Activated T-helper 1 cell treated with anti-CD3 and anti-CD28 coated beads, Interleukin-12 subunit alpha, Interleukin-12 subunit beta, Interleukin-2, Interleukin-4 antibody, amounts not matched to agents 30 ng/mL and 10 ng/mL and 1 ng/mL, durations not matched to agents 14 hours and 24 hours and 36 hours (primary cell): ENCODE measurements at regions not wholly inside any gene's neighbourhood (a gene's known extent, or its start where the extent isn't known, plus 50 kb on each side); places are given as distances from the start of the nearest gene placed in this dataset.
"Not testable (repeated sequence)": the region's sequence is repeated elsewhere in the genome, so short reads cannot be mapped to it uniquely, and the experiment has no call there.

Experiments used
- DNase-seq: peaks from one replicate; pipeline ENCODE4 v3.0.0; 2021; ENCODE audit warnings: low spot score
- H3K27ac Mint-ChIP-seq: one replicate; pipeline ENCODE4 v1.8.0; 2021; ENCODE audit warnings: mild to moderate bottlenecking, mixed read lengths
- H3K27me3 Mint-ChIP-seq: one replicate; pipeline ENCODE4 v1.8.0; 2022; ENCODE audit warnings: mild to moderate bottlenecking, moderate library complexity, mixed read lengths; ENCODE audit not compliant: insufficient read depth
- H3K36me3 Mint-ChIP-seq: one replicate; pipeline ENCODE4 v1.8.0; 2021; ENCODE audit warnings: low read depth, mixed read lengths
- H3K4me1 Mint-ChIP-seq: one replicate; pipeline ENCODE4 v1.8.0; 2021; ENCODE audit warnings: low read depth, mixed read lengths
- H3K4me3 Mint-ChIP-seq: one replicate; pipeline ENCODE4 v1.8.0; 2021; ENCODE audit warnings: mild to moderate bottlenecking, moderate library complexity, mixed read lengths
- H3K9me3 Mint-ChIP-seq: one replicate; pipeline ENCODE4 v1.8.0; 2021; ENCODE audit warnings: mixed read lengths
- intact Hi-C: fragments of 100-400 bp; cut with micrococcal nuclease; formaldehyde crosslinking; loops from one replicate; pipeline ENCODE4 v1.15.1; 2024

DNA sequence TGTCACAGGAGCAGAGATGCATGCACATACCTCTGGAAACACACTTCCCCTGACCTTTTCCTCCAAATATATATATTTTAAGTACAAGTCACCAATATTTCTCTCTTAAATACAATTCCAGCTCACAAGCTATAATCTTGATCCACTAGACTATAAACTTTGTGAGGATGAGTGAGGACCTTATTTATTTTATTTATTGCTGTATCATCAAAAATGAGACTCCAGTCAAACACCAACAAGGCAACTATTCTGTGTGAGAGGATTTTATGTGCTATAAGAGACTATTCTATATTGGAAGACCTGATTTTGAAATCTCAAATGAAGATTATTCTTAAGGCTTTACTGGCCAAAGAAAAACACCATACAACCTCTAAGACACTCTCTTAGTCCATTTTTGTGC lies 1352.2 kb downstream of the SUCLG1 start:
- Mint-ChIP-seq H3K27ac (no peak overlapping the region), H3K36me3 (no peaks in the 10 kb centered on the region), H3K9me3 (peaks cover 16% of the 10 kb centered on the region), H3K4me3 (no peak overlapping the region), H3K4me1 (no peaks in the 10 kb centered on the region), H3K27me3 (no peaks in the 10 kb centered on the region)
- no peak for DNase-seq
- intact Hi-C loops: no loop called here

DNA sequence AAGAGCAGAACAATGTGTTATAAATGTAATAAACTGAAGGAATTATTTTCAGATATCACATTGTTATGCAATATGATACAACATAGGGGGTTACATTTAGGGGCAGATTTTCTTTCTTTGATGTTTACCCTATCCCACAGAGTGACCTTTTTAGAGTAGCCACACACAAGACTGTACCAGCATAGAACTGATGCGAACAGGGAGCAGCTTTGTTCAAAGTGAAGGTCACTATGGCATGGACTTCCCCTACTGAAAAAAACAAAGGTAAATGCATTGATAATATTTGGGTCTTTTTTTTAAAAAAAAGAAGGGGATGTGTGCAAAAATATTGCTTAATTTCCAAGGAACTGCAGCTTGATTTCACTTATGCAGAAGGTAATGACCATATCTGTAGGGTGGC lies 1354.9 kb downstream of the SUCLG1 start:
- no peaks in the 10 kb centered on the region for H3K27me3 Mint-ChIP-seq
- intact Hi-C loops: no loop called here
- H3K27ac Mint-ChIP-seq: no peak overlapping the region
- no peaks in the 10 kb centered on the region for H3K36me3 Mint-ChIP-seq
- no peaks in the 10 kb centered on the region for H3K4me1 Mint-ChIP-seq
- H3K4me3 Mint-ChIP-seq: no peak overlapping the region
- H3K9me3 Mint-ChIP-seq: peaks cover 23% of the 10 kb centered on the region
- no peak for DNase-seq

DNA sequence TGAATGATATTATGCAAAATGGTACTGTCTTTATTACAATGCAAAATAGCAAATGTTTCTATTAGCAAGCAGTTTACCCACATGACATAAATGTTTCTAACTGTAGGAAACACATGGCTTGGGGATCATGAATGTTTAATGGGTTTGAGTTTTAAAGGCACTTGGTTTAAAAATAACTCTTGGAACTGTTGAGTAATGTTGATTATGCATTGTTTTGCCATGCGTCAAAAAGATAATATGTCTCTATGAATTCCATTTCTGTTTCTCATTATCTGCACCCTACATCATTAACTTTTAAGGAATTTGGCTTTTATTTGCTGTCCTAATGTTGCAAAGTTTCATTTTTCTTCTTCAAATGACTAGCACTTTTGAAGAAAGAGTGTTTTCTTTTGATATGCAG lies 1355.5 kb downstream of the SUCLG1 start:
- intact Hi-C loops: no loop called here
- H3K36me3 Mint-ChIP-seq: no peaks in the 10 kb centered on the region
- no peak for DNase-seq
- H3K4me1 Mint-ChIP-seq: no peaks in the 10 kb centered on the region
- H3K27ac Mint-ChIP-seq: no peak overlapping the region
- H3K4me3 Mint-ChIP-seq: no peak overlapping the region
- H3K9me3 Mint-ChIP-seq: peaks cover 23% of the 10 kb centered on the region
- no peaks in the 10 kb centered on the region for H3K27me3 Mint-ChIP-seq

DNA sequence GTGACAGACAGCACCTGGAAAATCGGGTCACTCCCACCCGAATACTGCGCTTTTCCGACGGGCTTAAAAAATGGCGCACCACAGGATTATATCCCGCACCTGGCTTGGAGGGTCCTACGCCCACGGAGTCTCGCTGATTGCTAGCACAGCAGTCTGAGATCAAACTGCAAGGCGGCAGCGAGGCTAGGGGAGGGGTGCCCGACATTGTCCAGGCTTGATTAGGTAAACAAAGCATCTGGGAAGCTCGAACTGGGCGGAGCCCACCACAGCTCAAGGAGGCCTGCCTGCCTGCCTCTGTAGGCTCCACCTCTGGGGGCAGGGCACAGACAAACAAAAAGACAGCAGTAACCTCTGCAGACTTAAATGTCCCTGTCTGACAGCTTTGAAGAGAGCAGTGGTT lies 1370.0 kb downstream of the SUCLG1 start:
- intact Hi-C loops, H3K27me3 Mint-ChIP-seq, H3K4me1 Mint-ChIP-seq, H3K4me3 Mint-ChIP-seq, H3K36me3 Mint-ChIP-seq, H3K27ac Mint-ChIP-seq, DNase-seq: not testable (repeated sequence)
- peaks cover 14% of the 10 kb centered on the region for H3K9me3 Mint-ChIP-seq

DNA sequence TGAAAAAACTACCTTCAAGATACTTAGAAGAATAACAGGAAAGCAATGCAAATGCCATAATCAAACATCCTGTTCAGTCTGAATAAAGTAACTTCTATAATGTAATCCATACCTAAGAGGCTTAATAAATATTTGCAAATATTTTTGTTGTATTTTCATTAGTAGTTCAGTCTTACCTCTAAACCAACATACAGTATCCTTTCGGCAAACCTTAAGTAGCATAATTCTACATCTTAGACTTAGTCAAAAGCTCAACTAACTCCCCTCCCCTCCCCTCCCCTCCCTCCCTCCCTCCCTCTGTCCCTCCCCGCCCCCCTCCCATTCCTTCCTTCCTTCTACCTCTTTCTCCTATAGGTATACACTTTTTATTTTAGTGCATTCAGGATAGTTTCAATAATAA lies 1373.2 kb downstream of the SUCLG1 start:
- Mint-ChIP-seq H3K27ac (no peak overlapping the region), H3K4me1 (no peaks in the 10 kb centered on the region), H3K27me3 (no peaks in the 10 kb centered on the region), H3K9me3 (peaks cover 14% of the 10 kb centered on the region), H3K36me3 (no peaks in the 10 kb centered on the region), H3K4me3 (no peak overlapping the region)
- intact Hi-C loops: no loop called here
- DNase-seq: no peak

DNA sequence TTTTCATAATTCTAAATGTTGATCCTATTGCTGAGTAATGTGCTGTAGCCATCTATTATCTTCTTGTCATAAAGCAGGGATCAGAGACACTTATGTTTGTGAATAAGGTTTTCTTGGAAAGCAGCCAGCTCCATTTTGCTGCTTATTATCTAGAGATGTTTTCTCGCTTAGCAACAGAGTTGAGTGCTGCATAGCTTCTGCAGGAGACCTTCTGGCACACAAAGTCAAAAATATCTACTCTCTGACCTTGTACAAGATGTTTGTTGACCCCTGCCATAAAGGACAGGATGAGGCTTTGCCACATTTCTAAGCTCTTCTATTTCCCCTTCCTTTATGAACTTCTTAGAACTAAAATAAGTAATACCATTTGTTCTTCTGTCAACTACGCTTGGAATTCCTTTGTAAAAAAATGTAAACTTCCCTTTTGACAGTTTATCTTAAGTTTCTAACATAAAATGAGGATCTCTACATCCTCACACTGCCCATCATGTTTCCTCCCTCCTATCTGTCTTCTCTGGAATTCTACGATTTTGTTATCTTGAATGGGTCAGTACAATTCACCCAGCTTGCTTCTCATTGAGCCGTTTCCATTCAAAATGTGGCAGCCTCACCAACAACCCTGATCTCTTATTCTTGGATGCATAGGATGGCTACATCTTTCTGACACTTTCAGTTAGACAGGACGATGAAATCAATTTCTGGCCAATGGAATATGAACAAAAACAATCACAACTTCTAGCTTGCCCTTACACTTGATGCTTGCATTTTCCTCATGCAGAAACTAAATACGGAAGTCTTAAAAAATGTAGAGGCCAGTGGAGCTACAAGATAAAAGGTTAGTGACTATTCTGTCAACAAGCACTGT lies 1377.0 kb downstream of the SUCLG1 start:
- Mint-ChIP-seq H3K9me3 (peaks cover 9% of the 10 kb centered on the region), H3K36me3 (no peaks in the 10 kb centered on the region), H3K27ac (no peak overlapping the region), H3K4me1 (no peaks in the 10 kb centered on the region), H3K27me3 (no peaks in the 10 kb centered on the region), H3K4me3 (no peak overlapping the region)
- intact Hi-C loops: no loop called here
- DNase-seq: no peak

DNA sequence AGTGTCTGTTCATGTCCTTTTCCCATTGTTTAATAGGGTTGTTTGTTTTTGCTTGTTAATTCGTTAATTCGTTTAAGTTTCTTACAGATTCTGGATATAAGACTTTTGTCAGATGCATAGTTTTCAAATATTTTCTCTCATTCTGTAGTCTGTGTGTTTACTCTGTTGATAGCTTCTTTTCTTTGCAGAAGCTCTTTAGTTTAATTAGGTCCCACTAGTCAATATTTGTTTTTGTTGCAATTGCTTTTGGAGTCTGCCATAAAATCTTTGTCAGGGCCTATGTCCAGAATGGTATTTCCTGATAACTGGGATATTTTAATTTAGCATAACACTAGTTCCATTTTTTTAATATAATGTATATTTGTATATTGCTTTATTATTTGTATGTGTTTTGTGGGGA lies 1380.1 kb downstream of the SUCLG1 start:
- Mint-ChIP-seq H3K36me3 (no peaks in the 10 kb centered on the region), H3K27me3 (no peaks in the 10 kb centered on the region), H3K27ac (no peak overlapping the region), H3K4me3 (no peak overlapping the region), H3K9me3 (no peaks in the 10 kb centered on the region), H3K4me1 (no peaks in the 10 kb centered on the region)
- no peak for DNase-seq
- intact Hi-C loops: no loop called here

DNA sequence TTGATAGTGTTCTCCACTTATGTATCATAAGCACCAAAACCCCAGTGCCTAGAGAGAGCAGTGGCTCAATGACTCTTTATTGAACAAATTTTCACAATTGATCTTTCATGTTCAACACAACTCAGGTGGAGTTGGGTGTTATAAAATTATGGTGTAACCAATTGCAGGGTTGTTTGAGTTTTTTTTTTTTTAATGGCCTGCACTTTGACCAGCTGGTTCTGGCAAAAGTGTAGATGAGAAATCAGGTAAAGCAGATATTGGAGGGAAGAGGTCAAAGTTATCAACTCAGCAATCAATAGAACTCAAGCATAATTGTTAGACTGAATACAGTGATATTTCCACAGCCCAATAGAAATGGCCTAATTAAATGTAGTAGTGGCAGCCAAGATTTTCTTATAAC lies 1386.3 kb downstream of the SUCLG1 start:
- H3K27me3 Mint-ChIP-seq: no peaks in the 10 kb centered on the region
- H3K27ac Mint-ChIP-seq: no peak overlapping the region
- no peaks in the 10 kb centered on the region for H3K36me3 Mint-ChIP-seq
- H3K4me1 Mint-ChIP-seq: no peaks in the 10 kb centered on the region
- H3K9me3 Mint-ChIP-seq: peaks cover 3% of the 10 kb centered on the region
- no peak for DNase-seq
- no peak overlapping the region for H3K4me3 Mint-ChIP-seq
- intact Hi-C loops: no loop called here

DNA sequence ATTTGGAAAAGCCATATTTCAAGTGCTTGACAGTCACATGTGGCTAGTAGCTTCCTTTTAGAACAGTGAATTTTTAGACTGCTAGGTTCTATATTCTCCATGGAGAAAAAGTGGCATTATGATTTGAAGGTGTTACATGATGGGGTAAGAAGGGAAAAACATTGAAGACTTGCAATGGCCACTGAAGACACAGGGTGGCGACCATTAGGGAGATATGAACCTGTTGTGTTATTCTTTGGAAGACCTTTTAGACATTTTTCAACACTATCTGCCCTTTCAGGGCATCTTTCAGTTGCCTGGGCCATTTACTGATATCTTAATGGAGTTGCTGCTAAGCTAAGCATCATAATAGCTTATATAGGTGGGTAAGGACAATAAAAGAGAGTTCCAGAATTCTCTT lies 1387.2 kb downstream of the SUCLG1 start:
- Mint-ChIP-seq H3K27ac (no peak overlapping the region), H3K27me3 (no peaks in the 10 kb centered on the region), H3K4me1 (no peaks in the 10 kb centered on the region), H3K36me3 (no peaks in the 10 kb centered on the region), H3K9me3 (peaks cover 3% of the 10 kb centered on the region), H3K4me3 (no peak overlapping the region)
- DNase-seq: no peak
- intact Hi-C loops: no loop called here

DNA sequence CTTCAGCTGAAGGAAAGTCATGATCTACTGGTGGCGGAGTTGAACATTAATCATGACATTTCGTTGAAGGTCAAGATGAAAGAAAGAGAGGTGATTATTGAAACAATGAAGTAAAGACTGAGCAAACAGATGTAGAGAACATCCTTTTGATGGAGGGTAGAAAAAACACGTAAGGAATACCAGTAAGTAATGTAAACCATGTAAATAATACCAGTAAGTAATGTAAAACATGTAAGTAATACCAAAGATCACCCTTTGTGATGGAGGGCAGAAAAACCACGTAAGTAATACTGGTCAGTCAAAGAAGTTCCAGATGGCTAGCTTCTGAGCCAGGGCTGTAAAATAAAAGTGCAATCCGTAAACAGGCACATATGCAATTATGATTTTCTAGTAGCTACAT lies 1387.7 kb downstream of the SUCLG1 start:
- no peak for DNase-seq
- no peak overlapping the region for H3K27ac Mint-ChIP-seq
- peaks cover 3% of the 10 kb centered on the region for H3K9me3 Mint-ChIP-seq
- H3K4me3 Mint-ChIP-seq: no peak overlapping the region
- no peaks in the 10 kb centered on the region for H3K27me3 Mint-ChIP-seq
- no peaks in the 10 kb centered on the region for H3K4me1 Mint-ChIP-seq
- intact Hi-C loops: no loop called here
- H3K36me3 Mint-ChIP-seq: no peaks in the 10 kb centered on the region

DNA sequence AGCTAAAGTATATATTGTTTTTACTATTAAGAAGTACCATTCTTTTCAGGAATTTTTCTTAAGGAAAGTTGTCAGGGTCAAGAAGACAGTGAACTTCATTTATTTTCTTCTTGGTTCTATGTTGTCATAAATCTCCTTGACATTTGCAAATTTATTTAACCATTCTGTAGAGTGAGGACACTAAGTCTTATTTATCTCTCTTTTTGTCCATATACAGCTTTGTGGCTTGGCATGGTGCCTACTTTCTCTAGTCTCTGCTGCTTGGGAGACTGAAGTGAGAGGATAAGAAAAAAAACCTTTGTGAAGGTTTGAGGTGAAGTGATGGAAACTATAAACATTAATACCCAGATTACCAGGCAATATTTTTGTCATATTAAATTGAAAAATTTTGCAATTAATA lies 1389.4 kb downstream of the SUCLG1 start:
- Mint-ChIP-seq H3K4me1 (no peaks in the 10 kb centered on the region), H3K36me3 (no peaks in the 10 kb centered on the region), H3K27ac (no peak overlapping the region), H3K27me3 (no peaks in the 10 kb centered on the region), H3K9me3 (peaks cover 3% of the 10 kb centered on the region), H3K4me3 (no peak overlapping the region)
- intact Hi-C loops: no loop called here
- DNase-seq: no peak

DNA sequence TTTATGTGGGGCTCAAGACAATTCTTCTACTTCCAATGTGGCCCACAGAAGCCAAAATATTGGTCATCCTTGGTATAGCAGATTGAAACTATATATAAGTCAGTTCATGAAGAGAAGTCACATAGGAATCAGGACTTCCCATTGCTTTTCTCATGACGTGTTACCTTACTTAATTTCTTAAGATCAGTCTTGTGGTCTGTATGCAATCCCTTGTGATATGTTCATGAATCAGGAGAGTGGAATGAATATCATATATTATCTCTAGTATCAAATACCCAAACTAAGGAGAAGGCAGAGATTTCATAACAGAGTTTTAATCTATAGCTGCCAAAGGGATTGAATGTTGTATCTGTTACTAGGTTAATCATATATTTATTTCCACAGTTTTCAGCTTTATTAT lies 1390.4 kb downstream of the SUCLG1 start:
- no peak overlapping the region for H3K4me3 Mint-ChIP-seq
- intact Hi-C loops: no loop called here
- no peak for DNase-seq
- H3K36me3 Mint-ChIP-seq: no peaks in the 10 kb centered on the region
- no peaks in the 10 kb centered on the region for H3K4me1 Mint-ChIP-seq
- H3K27ac Mint-ChIP-seq: no peak overlapping the region
- no peaks in the 10 kb centered on the region for H3K27me3 Mint-ChIP-seq
- peaks cover 7% of the 10 kb centered on the region for H3K9me3 Mint-ChIP-seq

DNA sequence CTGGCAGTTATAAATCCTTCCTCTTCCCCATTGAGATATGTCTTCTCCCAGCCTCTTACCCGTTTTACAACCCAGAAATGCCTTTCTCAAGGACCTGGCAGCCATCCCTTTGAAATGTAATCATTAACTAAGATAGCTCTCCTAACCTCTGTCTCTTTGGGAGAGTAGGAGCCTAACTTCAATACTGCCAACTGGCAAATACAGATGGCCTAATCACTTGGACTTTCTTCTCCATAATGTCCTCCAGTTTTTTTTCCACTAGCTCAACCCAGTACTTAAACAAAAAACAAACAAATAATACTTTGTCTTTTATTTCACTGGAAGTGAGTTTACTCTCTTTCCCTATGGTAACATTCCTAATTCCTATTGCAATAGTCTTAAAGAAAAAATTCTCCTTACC lies 1391.1 kb downstream of the SUCLG1 start:
- no peak overlapping the region for H3K27ac Mint-ChIP-seq
- H3K4me3 Mint-ChIP-seq: no peak overlapping the region
- H3K9me3 Mint-ChIP-seq: peaks cover 4% of the 10 kb centered on the region
- intact Hi-C loops: no loop called here
- H3K36me3 Mint-ChIP-seq: no peaks in the 10 kb centered on the region
- no peaks in the 10 kb centered on the region for H3K27me3 Mint-ChIP-seq
- DNase-seq: no peak
- no peaks in the 10 kb centered on the region for H3K4me1 Mint-ChIP-seq

DNA sequence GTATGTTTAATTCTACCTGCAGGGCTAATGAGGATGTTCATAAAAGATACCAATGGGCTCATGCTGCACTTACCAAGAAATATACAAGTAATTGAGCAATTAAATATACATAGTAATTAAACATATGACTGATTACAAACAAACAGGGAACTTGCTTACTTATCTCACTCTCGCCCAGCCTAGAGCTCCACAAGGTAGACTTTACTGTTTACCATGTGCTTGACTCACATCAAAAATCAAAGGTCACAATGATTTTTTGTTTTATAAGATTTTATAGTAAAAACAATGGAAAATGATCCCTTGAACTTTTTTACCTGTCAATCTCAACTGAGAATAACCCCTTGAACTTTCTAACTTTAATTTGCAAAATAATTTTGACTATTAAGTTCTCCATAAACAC lies 1395.1 kb downstream of the SUCLG1 start:
- Mint-ChIP-seq H3K9me3 (peaks cover 4% of the 10 kb centered on the region), H3K36me3 (no peaks in the 10 kb centered on the region), H3K4me1 (no peaks in the 10 kb centered on the region), H3K27me3 (no peaks in the 10 kb centered on the region), H3K4me3 (no peak overlapping the region), H3K27ac (no peak overlapping the region)
- intact Hi-C loops: no loop called here
- no peak for DNase-seq
